ENCODE measurements at regions not wholly inside any gene's neighbourhood (a gene's known extent, or its start where the extent isn't known, plus 50 kb on each side); places are given as distances from the start of the nearest gene placed in this dataset.
A peak's percentile ranks its signal among the peaks of the same experiment; 100 is the strongest.

GRCh38 chr4:100754751-100755150 lies 236.9 kb upstream of the EMCN start:
- Histone ChIP-seq H3K9me3 (peaks cover 0 to 23% of the 10 kb centered on the region in 2 donors), H3K27ac (no peak overlapping the region), H3K4me1 (no peaks in the 10 kb centered on the region), H3K36me3 (no peaks in the 10 kb centered on the region), H3K27me3 (no peaks in the 10 kb centered on the region), H3K4me3 (no peak overlapping the region)
- no peak for TF ChIP-seq CTCF (IDR thresholded peaks at IDR 0.05)
- DNase-seq (no peak), ATAC-seq (no peak)
- intact Hi-C loops (cut with DNase I) = no loop called here

GRCh38 chr4:100746141-100746739 lies 228.4 kb upstream of the EMCN start:
- no peaks in the 10 kb centered on the region for H3K27me3 ChIP-seq
- intact Hi-C loops (cut with DNase I) = no loop called here
- H3K27ac ChIP-seq = no peak overlapping the region
- no peak for TF ChIP-seq CTCF (IDR thresholded peaks at IDR 0.05)
- no peaks in the 10 kb centered on the region for H3K36me3 ChIP-seq
- ATAC-seq = no peak
- H3K9me3 ChIP-seq = no peaks in the 10 kb centered on the region
- H3K4me1 ChIP-seq = no peaks in the 10 kb centered on the region
- DNase-seq = peak in 1 of 4 donors; percentile 20
- H3K4me3 ChIP-seq = no peak overlapping the region

- intact Hi-C loops (cut with DNase I) = no loop called here
- peak in 1 of 2 donors; percentile 7 for TF ChIP-seq CTCF (IDR thresholded peaks at IDR 0.05)
- ATAC-seq = peak; percentile 41
- Histone ChIP-seq H3K27me3 (no peaks in the 10 kb centered on the region), H3K4me3 (no peak overlapping the region), H3K36me3 (no peaks in the 10 kb centered on the region), H3K9me3 (no peaks in the 10 kb centered on the region), H3K4me1 (no peaks in the 10 kb centered on the region), H3K27ac (no peak overlapping the region)
- DNase-seq = no peak
These were observed 224.2 kb upstream of the EMCN start for GRCh38 chr4:100742045-100742444.

GRCh38 chr4:100739426-100739825 lies 221.6 kb upstream of the EMCN start:
- no peak for ATAC-seq
- H3K27ac ChIP-seq = no peak overlapping the region
- no peak for TF ChIP-seq CTCF (IDR thresholded peaks at IDR 0.05)
- intact Hi-C loops (cut with DNase I) = no loop called here
- no peaks in the 10 kb centered on the region for H3K36me3 ChIP-seq
- H3K9me3 ChIP-seq = peaks cover 0 to 2% of the 10 kb centered on the region in 2 donors
- H3K4me1 ChIP-seq = no peaks in the 10 kb centered on the region
- DNase-seq = no peak
- H3K27me3 ChIP-seq = no peaks in the 10 kb centered on the region
- H3K4me3 ChIP-seq = no peak overlapping the region

- ATAC-seq (peak; percentile 54), DNase-seq (no peak)
- Histone ChIP-seq H3K4me1 (no peaks in the 10 kb centered on the region), H3K9me3 (peaks cover 0 to 11% of the 10 kb centered on the region in 2 donors), H3K4me3 (no peak overlapping the region), H3K36me3 (no peaks in the 10 kb centered on the region), H3K27ac (no peak overlapping the region), H3K27me3 (no peaks in the 10 kb centered on the region)
- intact Hi-C loops (cut with DNase I) = no loop called here
- TF ChIP-seq CTCF (IDR thresholded peaks at IDR 0.05) = no peak
These were observed 220.7 kb upstream of the EMCN start for GRCh38 chr4:100738196-100739165.

Measured in left lung (tissue), 4 donors.